GM18520 (cell line): ENCODE measurements at regions not wholly inside any gene's neighbourhood (a gene's known extent, or its start where the extent isn't known, plus 50 kb on each side); places are given as distances from the start of the nearest gene placed in this dataset.

Experiments
- ATAC-seq: cut with Tn5 transposase; IDR thresholded peaks from one replicate; pipeline ENCODE4 v1.9.1; 2021; ENCODE audit not compliant: unreplicated experiment

- ATAC-seq: no peak
These were observed 70.1 kb upstream of the RORA start for GRCh38 chr15:61299075-61299763.

- ATAC-seq: no peak
These were observed 66.1 kb upstream of the RORA start for GRCh38 chr15:61295239-61295638.

- ATAC-seq: no peak
These were observed 53.6 kb upstream of the RORA start for GRCh38 chr15:61282661-61283060.

- no peak for ATAC-seq
These were observed 52.2 kb upstream of the RORA start for GRCh38 chr15:61281328-61281727.
